ENCODE measurements at regions not wholly inside any gene's neighbourhood (a gene's known extent, or its start where the extent isn't known, plus 50 kb on each side); places are given as distances from the start of the nearest gene placed in this dataset.
"Not testable (repeated sequence)": the region's sequence is repeated elsewhere in the genome, so short reads cannot be mapped to it uniquely, and the experiment has no call there.

- not testable (repeated sequence) for DNase-seq (ENCODE audit: low read depth in 2 of 3, low spot score in 2 of 3)
Measured at GRCh38 chr3:185306286-185306685, 52.4 kb upstream of the EHHADH start.

- no peak for DNase-seq (ENCODE audit: low read depth in 2 of 3, low spot score in 2 of 3)
Measured at GRCh38 chr3:185306847-185307246, 53.0 kb upstream of the EHHADH start.

- DNase-seq (ENCODE audit: low read depth in 2 of 3, low spot score in 2 of 3), result peak in 2 of 3 experiments; percentile 4 to 18
Measured at GRCh38 chr3:185308126-185308754, 54.4 kb upstream of the EHHADH start.

- no peak for DNase-seq (ENCODE audit: low read depth in 2 of 3, low spot score in 2 of 3)
Measured at GRCh38 chr3:185309302-185309701, 53.6 kb upstream of the MAP3K13 start.

- DNase-seq (ENCODE audit: low read depth in 2 of 3, low spot score in 2 of 3), result no peak
Measured at GRCh38 chr3:185309795-185310194, 53.1 kb upstream of the MAP3K13 start.

- no peak for DNase-seq (ENCODE audit: low read depth in 2 of 3, low spot score in 2 of 3)
Measured at GRCh38 chr3:185311991-185312390, 50.9 kb upstream of the MAP3K13 start.
